GM21447 (cell line): ENCODE measurements at regions not wholly inside any gene's neighbourhood (a gene's known extent, or its start where the extent isn't known, plus 50 kb on each side); places are given as distances from the start of the nearest gene placed in this dataset.

Experiments
- ATAC-seq: cut with Tn5 transposase; IDR thresholded peaks from one replicate; pipeline ENCODE4 v1.9.1; 2021; ENCODE audit not compliant: unreplicated experiment

- no peak for ATAC-seq
Measured at GRCh38 chr18:25658476-25658875, 306.5 kb upstream of the ZNF521 start.

- ATAC-seq, result no peak
Measured at GRCh38 chr18:25651553-25651952, 299.6 kb upstream of the ZNF521 start.

GRCh38 chr18:25650201-25650941 is 298.4 kb upstream of the ZNF521 start:
- ATAC-seq, result no peak

GRCh38 chr18:25648716-25649260 is 296.8 kb upstream of the ZNF521 start:
- ATAC-seq, result no peak

- no peak for ATAC-seq
Measured at GRCh38 chr18:25647404-25647803, 295.4 kb upstream of the ZNF521 start.

GRCh38 chr18:25646971-25647370 is 295.0 kb upstream of the ZNF521 start:
- no peak for ATAC-seq

- ATAC-seq, result no peak
Measured at GRCh38 chr18:25639596-25639995, 287.6 kb upstream of the ZNF521 start.

- ATAC-seq, result no peak
Measured at GRCh38 chr18:25633563-25633962, 281.6 kb upstream of the ZNF521 start.

GRCh38 chr18:25630682-25631081 is 278.7 kb upstream of the ZNF521 start:
- no peak for ATAC-seq

- no peak for ATAC-seq
Measured at GRCh38 chr18:25621682-25622081, 269.7 kb upstream of the ZNF521 start.

GRCh38 chr18:25621144-25621543 is 269.2 kb upstream of the ZNF521 start:
- ATAC-seq, result no peak

- ATAC-seq, result no peak
Measured at GRCh38 chr18:25614168-25614567, 262.2 kb upstream of the ZNF521 start.

- ATAC-seq, result no peak
Measured at GRCh38 chr18:25612466-25612865, 260.5 kb upstream of the ZNF521 start.

GRCh38 chr18:25608091-25608490 is 256.1 kb upstream of the ZNF521 start:
- no peak for ATAC-seq

GRCh38 chr18:25604894-25605597 is 253.1 kb upstream of the ZNF521 start:
- no peak for ATAC-seq

- ATAC-seq, result no peak
Measured at GRCh38 chr18:25604196-25604893, 252.4 kb upstream of the ZNF521 start.

GRCh38 chr18:25599443-25599842 is 247.5 kb upstream of the ZNF521 start:
- no peak for ATAC-seq

- ATAC-seq, result no peak
Measured at GRCh38 chr18:25597476-25597875, 245.5 kb upstream of the ZNF521 start.

- no peak for ATAC-seq
Measured at GRCh38 chr18:25595274-25596060, 243.5 kb upstream of the ZNF521 start.

- no peak for ATAC-seq
Measured at GRCh38 chr18:25594351-25594750, 242.4 kb upstream of the ZNF521 start.

- no peak for ATAC-seq
Measured at GRCh38 chr18:25592804-25593360, 240.9 kb upstream of the ZNF521 start.
